SW 1271 (cell line): ENCODE measurements at regions not wholly inside any gene's neighbourhood (a gene's known extent, or its start where the extent isn't known, plus 50 kb on each side); places are given as distances from the start of the nearest gene placed in this dataset.
"Not testable (repeated sequence)": the region's sequence is repeated elsewhere in the genome, so short reads cannot be mapped to it uniquely, and the experiment has no call there.

Experiments
- DNase-seq, 2 experiments: peaks; one replicate each; lab custom pipeline; 2025; lab: John Stamatoyannopoulos, UW

- no peak for DNase-seq
These were observed 135.5 kb downstream of the CEMIP2 start for GRCh38 chr9:71632776-71633175.

- no peak for DNase-seq
These were observed 137.8 kb downstream of the CEMIP2 start for GRCh38 chr9:71630377-71630995.

- DNase-seq, result no peak
These were observed 138.6 kb downstream of the CEMIP2 start for GRCh38 chr9:71629578-71630215.

- DNase-seq, result peak in 1 of 2 experiments; percentile 29
These were observed 140.1 kb downstream of the CEMIP2 start for GRCh38 chr9:71628247-71628646.

GRCh38 chr9:71627537-71627936, 140.8 kb downstream of the CEMIP2 start:
- no peak for DNase-seq

GRCh38 chr9:71626395-71626794, 141.9 kb downstream of the CEMIP2 start:
- no peak for DNase-seq

GRCh38 chr9:71624728-71625127, 143.6 kb downstream of the CEMIP2 start:
- peak in 1 of 2 experiments; percentile 3 for DNase-seq

- no peak for DNase-seq
These were observed 147.6 kb downstream of the CEMIP2 start for GRCh38 chr9:71620746-71621145.

GRCh38 chr9:71620331-71620730, 148.0 kb downstream of the CEMIP2 start:
- DNase-seq, result no peak

- no peak for DNase-seq
These were observed 148.4 kb downstream of the CEMIP2 start for GRCh38 chr9:71619926-71620325.

GRCh38 chr9:71614409-71615010, 153.8 kb downstream of the CEMIP2 start:
- DNase-seq, result no peak

- DNase-seq, result no peak
These were observed 155.4 kb downstream of the CEMIP2 start for GRCh38 chr9:71612889-71613288.

- DNase-seq, result no peak
These were observed 158.9 kb downstream of the CEMIP2 start for GRCh38 chr9:71609448-71609830.

- peak in 1 of 2 experiments; percentile 9 for DNase-seq
These were observed 159.4 kb downstream of the CEMIP2 start for GRCh38 chr9:71608825-71609447.

- DNase-seq, result no peak
These were observed 160.3 kb downstream of the CEMIP2 start for GRCh38 chr9:71608021-71608420.

- DNase-seq, result no peak
These were observed 160.8 kb downstream of the CEMIP2 start for GRCh38 chr9:71607461-71607881.

GRCh38 chr9:71604197-71605063, 163.9 kb downstream of the CEMIP2 start:
- peak; percentile 2 to 64 for DNase-seq

GRCh38 chr9:71602652-71603051, 165.7 kb downstream of the CEMIP2 start:
- DNase-seq, result no peak

GRCh38 chr9:71595762-71596161, 172.6 kb downstream of the CEMIP2 start:
- not testable (repeated sequence) for DNase-seq

- no peak for DNase-seq
These were observed 173.8 kb downstream of the CEMIP2 start for GRCh38 chr9:71594541-71594940.

- DNase-seq, result no peak
These were observed 175.9 kb downstream of the CEMIP2 start for GRCh38 chr9:71592400-71592799.

GRCh38 chr9:71590362-71590761, 178.0 kb downstream of the CEMIP2 start:
- no peak for DNase-seq
